Right hindlimb (tissue), 1 donor: ENCODE measurements at regions not wholly inside any gene's neighbourhood (a gene's known extent, or its start where the extent isn't known, plus 50 kb on each side); places are given as distances from the start of the nearest gene placed in this dataset.
"Not testable (repeated sequence)": the region's sequence is repeated elsewhere in the genome, so short reads cannot be mapped to it uniquely, and the experiment has no call there.

ENCODE experiments used
- DNase-seq: peaks from one replicate; pipeline ENCODE4 v3.0.0-alpha.2; 2018

- DNase-seq, result no peak
Observed at GRCh38 chr2:22442051-22442450, 942.9 kb upstream of the KLHL29 start.

- DNase-seq, result no peak
Observed at GRCh38 chr2:22444281-22444680, 940.7 kb upstream of the KLHL29 start.

GRCh38 chr2:22449696-22450095 is 935.3 kb upstream of the KLHL29 start:
- no peak for DNase-seq

GRCh38 chr2:22450831-22451230 is 934.1 kb upstream of the KLHL29 start:
- DNase-seq, result no peak

GRCh38 chr2:22454826-22455485 is 930.0 kb upstream of the KLHL29 start:
- no peak for DNase-seq

- DNase-seq, result no peak
Observed at GRCh38 chr2:22458440-22458839, 926.5 kb upstream of the KLHL29 start.

- DNase-seq, result not testable (repeated sequence)
Observed at GRCh38 chr2:22475103-22475502, 909.9 kb upstream of the KLHL29 start.

- no peak for DNase-seq
Observed at GRCh38 chr2:22478329-22478728, 906.6 kb upstream of the KLHL29 start.

- DNase-seq, result peak; percentile 77
Observed at GRCh38 chr2:22481486-22482259, 903.3 kb upstream of the KLHL29 start.

GRCh38 chr2:22483036-22483435 is 901.9 kb upstream of the KLHL29 start:
- no peak for DNase-seq

- DNase-seq, result no peak
Observed at GRCh38 chr2:22485486-22485885, 899.5 kb upstream of the KLHL29 start.

- DNase-seq, result no peak
Observed at GRCh38 chr2:22486343-22486742, 898.6 kb upstream of the KLHL29 start.

GRCh38 chr2:22487036-22487435 is 897.9 kb upstream of the KLHL29 start:
- no peak for DNase-seq

GRCh38 chr2:22487541-22487940 is 897.4 kb upstream of the KLHL29 start:
- no peak for DNase-seq

- DNase-seq, result no peak
Observed at GRCh38 chr2:22491442-22491841, 893.5 kb upstream of the KLHL29 start.

GRCh38 chr2:22494156-22494555 is 890.8 kb upstream of the KLHL29 start:
- DNase-seq, result no peak

- DNase-seq, result no peak
Observed at GRCh38 chr2:22497064-22497463, 887.9 kb upstream of the KLHL29 start.

GRCh38 chr2:22497789-22498188 is 887.2 kb upstream of the KLHL29 start:
- no peak for DNase-seq

GRCh38 chr2:22499082-22499839 is 885.7 kb upstream of the KLHL29 start:
- no peak for DNase-seq

GRCh38 chr2:22500555-22500935 is 884.4 kb upstream of the KLHL29 start:
- DNase-seq, result no peak

GRCh38 chr2:22501851-22502250 is 883.1 kb upstream of the KLHL29 start:
- no peak for DNase-seq

- no peak for DNase-seq
Observed at GRCh38 chr2:22513563-22513962, 871.4 kb upstream of the KLHL29 start.

GRCh38 chr2:22517141-22517540 is 867.8 kb upstream of the KLHL29 start:
- no peak for DNase-seq

- DNase-seq, result no peak
Observed at GRCh38 chr2:22518641-22519040, 866.3 kb upstream of the KLHL29 start.
